ENCODE measurements at regions not wholly inside any gene's neighbourhood (a gene's known extent, or its start where the extent isn't known, plus 50 kb on each side); places are given as distances from the start of the nearest gene placed in this dataset.

DNA sequence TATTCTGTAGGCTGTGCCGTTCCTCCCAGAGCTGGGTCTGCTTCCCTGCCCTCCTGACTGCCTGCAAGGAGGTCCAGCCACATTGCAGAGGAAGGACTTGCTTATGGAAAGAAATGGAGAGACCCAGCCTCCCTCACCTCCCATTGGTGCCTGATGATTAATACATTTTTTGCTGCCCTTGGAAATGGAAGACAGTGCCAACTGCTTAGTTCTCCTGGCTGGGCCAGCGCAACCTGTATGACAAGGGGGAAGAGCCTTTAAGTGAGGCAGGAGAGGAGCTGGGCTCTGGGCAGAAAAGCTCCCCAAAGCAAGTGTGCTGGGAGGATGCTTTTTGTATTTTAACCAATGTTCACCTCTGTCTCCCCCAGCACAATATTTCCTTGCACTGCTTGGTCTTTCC, 238.5 kb downstream of the SOX9 start:
- no peak; the same call in 1 of the 3 replicates for ATAC-seq
- TF ChIP-seq, protein P1, sequence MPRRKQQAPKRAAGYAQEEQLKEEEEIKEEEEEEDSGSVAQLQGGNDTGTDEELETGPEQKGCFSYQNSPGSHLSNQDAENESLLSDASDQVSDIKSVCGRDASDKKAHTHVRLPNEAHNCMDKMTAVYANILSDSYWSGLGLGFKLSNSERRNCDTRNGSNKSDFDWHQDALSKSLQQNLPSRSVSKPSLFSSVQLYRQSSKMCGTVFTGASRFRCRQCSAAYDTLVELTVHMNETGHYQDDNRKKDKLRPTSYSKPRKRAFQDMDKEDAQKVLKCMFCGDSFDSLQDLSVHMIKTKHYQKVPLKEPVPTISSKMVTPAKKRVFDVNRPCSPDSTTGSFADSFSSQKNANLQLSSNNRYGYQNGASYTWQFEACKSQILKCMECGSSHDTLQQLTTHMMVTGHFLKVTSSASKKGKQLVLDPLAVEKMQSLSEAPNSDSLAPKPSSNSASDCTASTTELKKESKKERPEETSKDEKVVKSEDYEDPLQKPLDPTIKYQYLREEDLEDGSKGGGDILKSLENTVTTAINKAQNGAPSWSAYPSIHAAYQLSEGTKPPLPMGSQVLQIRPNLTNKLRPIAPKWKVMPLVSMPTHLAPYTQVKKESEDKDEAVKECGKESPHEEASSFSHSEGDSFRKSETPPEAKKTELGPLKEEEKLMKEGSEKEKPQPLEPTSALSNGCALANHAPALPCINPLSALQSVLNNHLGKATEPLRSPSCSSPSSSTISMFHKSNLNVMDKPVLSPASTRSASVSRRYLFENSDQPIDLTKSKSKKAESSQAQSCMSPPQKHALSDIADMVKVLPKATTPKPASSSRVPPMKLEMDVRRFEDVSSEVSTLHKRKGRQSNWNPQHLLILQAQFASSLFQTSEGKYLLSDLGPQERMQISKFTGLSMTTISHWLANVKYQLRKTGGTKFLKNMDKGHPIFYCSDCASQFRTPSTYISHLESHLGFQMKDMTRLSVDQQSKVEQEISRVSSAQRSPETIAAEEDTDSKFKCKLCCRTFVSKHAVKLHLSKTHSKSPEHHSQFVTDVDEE (CRISPR knock-in tag; IDR thresholded peaks at IDR 0.05) = no peak
- TF ChIP-seq ZNF70 (CRISPR knock-in tag; IDR thresholded peaks at IDR 0.05) (no peak), CSDC2 (CRISPR knock-in tag; IDR thresholded peaks at IDR 0.05) (no peak), ZNF8 (CRISPR knock-in tag; IDR thresholded peaks at IDR 0.05) (no peak), BACH2 (CRISPR knock-in tag; IDR thresholded peaks at IDR 0.05; ENCODE audit: borderline replicate concordance) (no peak), SNAI2 (CRISPR knock-in tag; IDR thresholded peaks at IDR 0.05) (no peak), ZFP3 (CRISPR knock-in tag; IDR thresholded peaks at IDR 0.05) (no peak), ESRRG (CRISPR knock-in tag; IDR thresholded peaks at IDR 0.05) (no peak), GLIS3 (CRISPR knock-in tag; IDR thresholded peaks at IDR 0.05) (no peak), ZFP30 (CRISPR knock-in tag; IDR thresholded peaks at IDR 0.05) (no peak), ZC3H10 (CRISPR knock-in tag; IDR thresholded peaks at IDR 0.05) (no peak), TOX (CRISPR knock-in tag; IDR thresholded peaks at IDR 0.05; ENCODE audit: borderline replicate concordance) (no peak), ZNF565 (CRISPR knock-in tag; conservative IDR thresholded peaks at IDR 0.05; ENCODE audit: low read depth) (no peak), ARNTL (CRISPR knock-in tag; IDR thresholded peaks at IDR 0.05; ENCODE audit: borderline replicate concordance, low read depth) (no peak)
- TF ChIP-seq, protein P2, sequence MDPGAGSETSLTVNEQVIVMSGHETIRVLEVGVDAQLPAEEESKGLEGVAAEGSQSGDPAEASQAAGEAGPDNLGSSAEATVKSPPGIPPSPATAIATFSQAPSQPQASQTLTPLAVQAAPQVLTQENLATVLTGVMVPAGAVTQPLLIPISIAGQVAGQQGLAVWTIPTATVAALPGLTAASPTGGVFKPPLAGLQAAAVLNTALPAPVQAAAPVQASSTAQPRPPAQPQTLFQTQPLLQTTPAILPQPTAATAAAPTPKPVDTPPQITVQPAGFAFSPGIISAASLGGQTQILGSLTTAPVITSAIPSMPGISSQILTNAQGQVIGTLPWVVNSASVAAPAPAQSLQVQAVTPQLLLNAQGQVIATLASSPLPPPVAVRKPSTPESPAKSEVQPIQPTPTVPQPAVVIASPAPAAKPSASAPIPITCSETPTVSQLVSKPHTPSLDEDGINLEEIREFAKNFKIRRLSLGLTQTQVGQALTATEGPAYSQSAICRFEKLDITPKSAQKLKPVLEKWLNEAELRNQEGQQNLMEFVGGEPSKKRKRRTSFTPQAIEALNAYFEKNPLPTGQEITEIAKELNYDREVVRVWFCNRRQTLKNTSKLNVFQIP (CRISPR knock-in tag; IDR thresholded peaks at IDR 0.05; ENCODE audit: borderline replicate concordance, low read depth) = no peak
- TF ChIP-seq, protein P3, sequence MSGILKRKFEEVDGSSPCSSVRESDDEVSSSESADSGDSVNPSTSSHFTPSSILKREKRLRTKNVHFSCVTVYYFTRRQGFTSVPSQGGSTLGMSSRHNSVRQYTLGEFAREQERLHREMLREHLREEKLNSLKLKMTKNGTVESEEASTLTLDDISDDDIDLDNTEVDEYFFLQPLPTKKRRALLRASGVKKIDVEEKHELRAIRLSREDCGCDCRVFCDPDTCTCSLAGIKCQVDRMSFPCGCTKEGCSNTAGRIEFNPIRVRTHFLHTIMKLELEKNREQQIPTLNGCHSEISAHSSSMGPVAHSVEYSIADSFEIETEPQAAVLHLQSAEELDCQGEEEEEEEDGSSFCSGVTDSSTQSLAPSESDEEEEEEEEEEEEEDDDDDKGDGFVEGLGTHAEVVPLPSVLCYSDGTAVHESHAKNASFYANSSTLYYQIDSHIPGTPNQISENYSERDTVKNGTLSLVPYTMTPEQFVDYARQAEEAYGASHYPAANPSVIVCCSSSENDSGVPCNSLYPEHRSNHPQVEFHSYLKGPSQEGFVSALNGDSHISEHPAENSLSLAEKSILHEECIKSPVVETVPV (CRISPR knock-in tag; IDR thresholded peaks at IDR 0.05) = no peak
- TF ChIP-seq, protein P4, sequence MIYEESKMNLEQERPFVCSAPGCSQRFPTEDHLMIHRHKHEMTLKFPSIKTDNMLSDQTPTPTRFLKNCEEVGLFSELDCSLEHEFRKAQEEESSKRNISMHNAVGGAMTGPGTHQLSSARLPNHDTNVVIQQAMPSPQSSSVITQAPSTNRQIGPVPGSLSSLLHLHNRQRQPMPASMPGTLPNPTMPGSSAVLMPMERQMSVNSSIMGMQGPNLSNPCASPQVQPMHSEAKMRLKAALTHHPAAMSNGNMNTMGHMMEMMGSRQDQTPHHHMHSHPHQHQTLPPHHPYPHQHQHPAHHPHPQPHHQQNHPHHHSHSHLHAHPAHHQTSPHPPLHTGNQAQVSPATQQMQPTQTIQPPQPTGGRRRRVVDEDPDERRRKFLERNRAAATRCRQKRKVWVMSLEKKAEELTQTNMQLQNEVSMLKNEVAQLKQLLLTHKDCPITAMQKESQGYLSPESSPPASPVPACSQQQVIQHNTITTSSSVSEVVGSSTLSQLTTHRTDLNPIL (CRISPR knock-in tag; IDR thresholded peaks at IDR 0.05; ENCODE audit: low read depth) = no peak

DNA sequence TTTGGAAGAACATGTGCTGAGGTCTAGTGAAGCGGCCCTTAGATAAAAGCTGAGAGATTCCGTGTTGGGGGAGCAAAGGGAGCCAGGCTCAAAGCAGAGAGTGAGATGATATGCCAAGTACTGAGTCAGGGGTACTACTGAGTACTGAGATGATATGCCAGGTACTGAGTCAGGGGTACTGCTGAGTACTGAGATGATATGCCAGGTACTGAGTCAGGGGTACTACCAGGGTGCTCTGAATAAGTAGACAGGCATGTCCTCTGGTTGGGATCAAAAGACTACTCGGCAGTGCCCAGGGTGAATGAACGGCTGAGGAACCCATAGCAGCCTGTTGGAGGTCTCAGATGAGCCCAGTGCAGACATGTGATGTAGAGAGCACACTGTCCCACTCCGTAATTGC, 239.0 kb downstream of the SOX9 start:
- TF ChIP-seq, protein P4 (CRISPR knock-in tag; IDR thresholded peaks at IDR 0.05; ENCODE audit: low read depth) = no peak
- no peak for TF ChIP-seq ZNF8 (CRISPR knock-in tag; IDR thresholded peaks at IDR 0.05)
- no peak for TF ChIP-seq CSDC2 (CRISPR knock-in tag; IDR thresholded peaks at IDR 0.05)
- TF ChIP-seq ARNTL (CRISPR knock-in tag; IDR thresholded peaks at IDR 0.05; ENCODE audit: borderline replicate concordance, low read depth) = no peak
- TF ChIP-seq, protein P2 (CRISPR knock-in tag; IDR thresholded peaks at IDR 0.05; ENCODE audit: borderline replicate concordance, low read depth) = no peak
- no peak for TF ChIP-seq BACH2 (CRISPR knock-in tag; IDR thresholded peaks at IDR 0.05; ENCODE audit: borderline replicate concordance)
- no peak for ATAC-seq

DNA sequence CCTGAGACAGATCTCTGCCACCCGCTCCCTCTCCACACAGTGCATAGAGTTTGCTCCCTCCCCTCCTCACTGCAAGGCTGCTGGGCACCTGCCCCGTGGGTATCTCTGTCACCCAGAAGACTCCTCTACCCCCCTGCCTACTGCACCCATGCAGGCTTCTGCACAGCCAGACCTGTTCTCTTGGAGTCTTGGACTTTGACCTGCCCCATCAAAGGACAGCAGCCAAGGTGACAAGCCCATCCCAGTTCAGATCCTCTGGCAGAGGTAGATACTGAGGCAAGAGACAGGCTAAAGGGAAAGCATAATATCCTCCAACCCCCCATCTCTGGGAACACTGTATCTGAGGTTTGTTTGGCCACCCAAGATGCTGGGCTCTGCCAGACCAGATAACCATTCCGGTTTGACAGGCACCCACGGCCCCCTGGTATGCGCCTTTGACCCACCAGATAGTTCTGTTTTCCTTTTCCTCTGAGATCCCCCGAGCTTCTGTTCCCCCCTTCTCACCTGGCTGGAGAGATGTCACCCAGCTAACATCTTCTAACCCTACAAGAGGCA, 239.6 kb downstream of the SOX9 start:
- ATAC-seq = no peak
- TF ChIP-seq, protein P2 (CRISPR knock-in tag; IDR thresholded peaks at IDR 0.05; ENCODE audit: borderline replicate concordance, low read depth) = no peak
- no peak for TF ChIP-seq ZC3H10 (CRISPR knock-in tag; IDR thresholded peaks at IDR 0.05)
- TF ChIP-seq, protein P5, sequence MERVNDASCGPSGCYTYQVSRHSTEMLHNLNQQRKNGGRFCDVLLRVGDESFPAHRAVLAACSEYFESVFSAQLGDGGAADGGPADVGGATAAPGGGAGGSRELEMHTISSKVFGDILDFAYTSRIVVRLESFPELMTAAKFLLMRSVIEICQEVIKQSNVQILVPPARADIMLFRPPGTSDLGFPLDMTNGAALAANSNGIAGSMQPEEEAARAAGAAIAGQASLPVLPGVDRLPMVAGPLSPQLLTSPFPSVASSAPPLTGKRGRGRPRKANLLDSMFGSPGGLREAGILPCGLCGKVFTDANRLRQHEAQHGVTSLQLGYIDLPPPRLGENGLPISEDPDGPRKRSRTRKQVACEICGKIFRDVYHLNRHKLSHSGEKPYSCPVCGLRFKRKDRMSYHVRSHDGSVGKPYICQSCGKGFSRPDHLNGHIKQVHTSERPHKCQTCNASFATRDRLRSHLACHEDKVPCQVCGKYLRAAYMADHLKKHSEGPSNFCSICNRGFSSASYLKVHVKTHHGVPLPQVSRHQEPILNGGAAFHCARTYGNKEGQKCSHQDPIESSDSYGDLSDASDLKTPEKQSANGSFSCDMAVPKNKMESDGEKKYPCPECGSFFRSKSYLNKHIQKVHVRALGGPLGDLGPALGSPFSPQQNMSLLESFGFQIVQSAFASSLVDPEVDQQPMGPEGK (CRISPR knock-in tag; IDR thresholded peaks at IDR 0.05; ENCODE audit: borderline replicate concordance) = no peak
- TF ChIP-seq RARB (CRISPR knock-in tag; IDR thresholded peaks at IDR 0.05) = no peak
- TF ChIP-seq ZFP3 (CRISPR knock-in tag; IDR thresholded peaks at IDR 0.05) = no peak
- no peak for TF ChIP-seq CSDC2 (CRISPR knock-in tag; IDR thresholded peaks at IDR 0.05)
- TF ChIP-seq OSR1 (CRISPR knock-in tag; IDR thresholded peaks at IDR 0.05) = no peak
